ENCODE measurements at regions not wholly inside any gene's neighbourhood (a gene's known extent, or its start where the extent isn't known, plus 50 kb on each side); places are given as distances from the start of the nearest gene placed in this dataset.

- H3K9me3 Mint-ChIP-seq (ENCODE audit: insufficient read depth): no peaks in the 10 kb centered on the region
- Histone ChIP-seq H3K4me1 (ENCODE audit: control insufficient read depth in 2 of 2, insufficient read depth in 2 of 2, low read length in 2 of 2) (peaks cover 0 to 5% of the 10 kb centered on the region in 2 donors), H3K4me3 (ENCODE audit: control extremely low read depth in 1 of 5, extremely low read depth in 1 of 5, insufficient read depth in 1 of 5, low read depth in 2 of 5, low read length in 4 of 5) (no peak overlapping the region), H3K4me2 (replicated peaks; ENCODE audit: low read depth, low read length, poor library complexity, severe bottlenecking) (no peak overlapping the region), H2AFZ (ENCODE audit: insufficient read depth, low read depth, low read length, poor library complexity, severe bottlenecking) (no peak overlapping the region), H3K9me3 (ENCODE audit: control extremely low read depth in 1 of 3, control insufficient read depth in 2 of 3, insufficient read depth in 1 of 3, low read length in 2 of 3) (peaks cover 0 to 6% (median 0%) of the 10 kb centered on the region in 3 donors), H3K79me2 (ENCODE audit: control insufficient read depth, insufficient read depth, low read length) (no peaks in the 10 kb centered on the region), H3K27ac (ENCODE audit: low read length in 2 of 2) (no peak overlapping the region), H3K36me3 (replicated peaks in 1 of 2; ENCODE audit: control extremely low read depth in 1 of 2, control insufficient read depth in 1 of 2, extremely low read depth in 1 of 2, insufficient read depth in 2 of 2, low read length in 1 of 2) (no peaks in the 10 kb centered on the region), H3K9ac (ENCODE audit: low read length) (no peak overlapping the region), H3K27me3 (replicated peaks in 1 of 4; ENCODE audit: control extremely low read depth in 1 of 4, control insufficient read depth in 3 of 4, insufficient read depth in 4 of 4, low read length in 3 of 4) (peaks cover 0 to 22% (median 4%) of the 10 kb centered on the region in 4 experiments), H4K20me1 (ENCODE audit: control insufficient read depth, insufficient read depth, low read length, poor library complexity, severe bottlenecking) (no peaks in the 10 kb centered on the region)
- no peak overlapping the region for H3K27ac Mint-ChIP-seq
- H3K27me3 Mint-ChIP-seq: peaks cover 39% of the 10 kb centered on the region
- peaks cover 4% of the 10 kb centered on the region for H3K4me1 Mint-ChIP-seq
- ChIA-PET CTCF (interaction anchor here (0.9 to 1.2 kb wide), 2 partner anchors 9 to 13 kb away, joined by 3 read pairs; no protein-coding TSS in a partner anchor), POLR2A (no interaction called here)
- TF ChIP-seq CTCF (IDR thresholded peaks at IDR 0.05) (no peak), EZH2 (IDR thresholded peaks at IDR 0.05; ENCODE audit: borderline replicate concordance, insufficient read depth, low read depth, low read length, poor library complexity, severe bottlenecking) (no peak)
- WGBS (ENCODE audit: insufficient coverage): 52% methylated on average over 11 of the region's 11 CpGs
- intact Hi-C loops (cut with micrococcal nuclease): no loop called here
- ATAC-seq (ENCODE audit: low read depth): no peak
- H3K4me3 Mint-ChIP-seq: no peak overlapping the region
- DNase-seq: no peak
Observed at GRCh38 chr11:69892986-69893555, 73.9 kb upstream of the FGF3 start.

GRCh38 chr11:69893631-69894030 is 74.4 kb upstream of the FGF3 start:
- peaks cover 0 to under 1% of the 10 kb centered on the region in 2 donors for H3K4me1 ChIP-seq (ENCODE audit: control insufficient read depth in 2 of 2, insufficient read depth in 2 of 2, low read length in 2 of 2)
- no peaks in the 10 kb centered on the region for H3K36me3 ChIP-seq (replicated peaks in 1 of 2; ENCODE audit: control extremely low read depth in 1 of 2, control insufficient read depth in 1 of 2, extremely low read depth in 1 of 2, insufficient read depth in 2 of 2, low read length in 1 of 2)
- 89% methylated on average over 10 of the region's 10 CpGs for WGBS (ENCODE audit: insufficient coverage)
- H3K4me3 ChIP-seq (ENCODE audit: control extremely low read depth in 1 of 5, extremely low read depth in 1 of 5, insufficient read depth in 1 of 5, low read depth in 2 of 5, low read length in 4 of 5): no peak overlapping the region
- POLR2A ChIA-PET: no interaction called here
- H3K27ac ChIP-seq (ENCODE audit: low read length in 2 of 2): no peak overlapping the region
- Mint-ChIP-seq H3K9me3 (ENCODE audit: insufficient read depth) (no peaks in the 10 kb centered on the region), H3K27ac (no peak overlapping the region), H3K4me1 (no peaks in the 10 kb centered on the region), H3K4me3 (no peak overlapping the region), H3K27me3 (peaks cover 34% of the 10 kb centered on the region)
- no peak overlapping the region for H3K9ac ChIP-seq (ENCODE audit: low read length)
- peaks cover 0 to 6% (median 0%) of the 10 kb centered on the region in 3 donors for H3K9me3 ChIP-seq (ENCODE audit: control extremely low read depth in 1 of 3, control insufficient read depth in 2 of 3, insufficient read depth in 1 of 3, low read length in 2 of 3)
- intact Hi-C loops (cut with micrococcal nuclease): no loop called here
- H3K4me2 ChIP-seq (replicated peaks; ENCODE audit: low read depth, low read length, poor library complexity, severe bottlenecking): no peak overlapping the region
- DNase-seq (no peak), ATAC-seq (ENCODE audit: low read depth) (no peak)
- CTCF ChIA-PET: interaction anchor here (0.9 kb wide), 1 partner anchor 13 kb away, joined by 3 read pairs; no protein-coding TSS in a partner anchor
- H4K20me1 ChIP-seq (ENCODE audit: control insufficient read depth, insufficient read depth, low read length, poor library complexity, severe bottlenecking): no peaks in the 10 kb centered on the region
- no peaks in the 10 kb centered on the region for H3K79me2 ChIP-seq (ENCODE audit: control insufficient read depth, insufficient read depth, low read length)
- H3K27me3 ChIP-seq (replicated peaks in 1 of 4; ENCODE audit: control extremely low read depth in 1 of 4, control insufficient read depth in 3 of 4, insufficient read depth in 4 of 4, low read length in 3 of 4): peaks cover 0 to 22% (median 2%) of the 10 kb centered on the region in 4 experiments
- TF ChIP-seq EZH2 (IDR thresholded peaks at IDR 0.05; ENCODE audit: borderline replicate concordance, insufficient read depth, low read depth, low read length, poor library complexity, severe bottlenecking): no peak
- TF ChIP-seq CTCF (IDR thresholded peaks at IDR 0.05): no peak
- no peak overlapping the region for H2AFZ ChIP-seq (ENCODE audit: insufficient read depth, low read depth, low read length, poor library complexity, severe bottlenecking)
